Ascending aorta (tissue), 2 donors: ENCODE measurements at regions not wholly inside any gene's neighbourhood (a gene's known extent, or its start where the extent isn't known, plus 50 kb on each side); places are given as distances from the start of the nearest gene placed in this dataset.

Experiments
- DNase-seq, 2 donors: peaks; one replicate each; pipeline ENCODE4 v3.0.0-alpha.2; 2019; ENCODE audit warnings: low spot score in 2 of 2
- H3K27ac ChIP-seq, 2 donors: fragments of 200-600 bp; sonication (generic); one replicate each; pipeline ENCODE4 v1.5.1; 2016 to 2017; ENCODE audit warnings: mild to moderate bottlenecking in 1 of 2
- H3K27me3 ChIP-seq: fragments of 200-600 bp; sonication (generic); one replicate; pipeline ENCODE4 v1.5.1; 2017
- H3K36me3 ChIP-seq, 2 donors: fragments of 200-600 bp; sonication (generic); one replicate each; pipeline ENCODE4 v1.5.1; 2016
- H3K4me1 ChIP-seq, 2 donors: fragments of 200-600 bp; sonication (generic); one replicate each; pipeline ENCODE4 v1.5.1; 2016 to 2017; ENCODE audit warnings: mild to moderate bottlenecking in 1 of 2
- H3K4me3 ChIP-seq, 2 donors: fragments of 200-600 bp; sonication (generic); one replicate each; pipeline ENCODE4 v1.5.1; 2016 to 2017; ENCODE audit warnings: mild to moderate bottlenecking in 1 of 2
- H3K9me3 ChIP-seq, 2 donors: fragments of 200-600 bp; sonication (generic); one replicate each; pipeline ENCODE4 v1.5.1; 2016
- intact Hi-C: fragments of 100-400 bp; cut with DNase I; formaldehyde crosslinking; loops from one replicate; pipeline ENCODE4 v1.15.1; 2023
- TF ChIP-seq, protein P1 (sequence below), 3 experiments: fragments of 200-600 bp in 2 of 3; fragments of 450-650 bp in 1 of 3; sonication (generic) in 2 of 3; IDR thresholded peaks; one replicate each; pipeline ENCODE4 v1.5.1; 2016 to 2019; ENCODE audit warnings: antibody characterized with exemption in 3 of 3, mild to moderate bottlenecking in 1 of 3, moderate library complexity in 1 of 3

GRCh38 chr10:131733596-131733995 lies 167.2 kb upstream of the PPP2R2D start:
- H3K4me1 ChIP-seq, result no peaks in the 10 kb centered on the region
- intact Hi-C loops, result no loop called here
- DNase-seq, result no peak
- no peaks in the 10 kb centered on the region for H3K36me3 ChIP-seq
- H3K4me3 ChIP-seq, result no peak overlapping the region
- TF ChIP-seq, protein P1, sequence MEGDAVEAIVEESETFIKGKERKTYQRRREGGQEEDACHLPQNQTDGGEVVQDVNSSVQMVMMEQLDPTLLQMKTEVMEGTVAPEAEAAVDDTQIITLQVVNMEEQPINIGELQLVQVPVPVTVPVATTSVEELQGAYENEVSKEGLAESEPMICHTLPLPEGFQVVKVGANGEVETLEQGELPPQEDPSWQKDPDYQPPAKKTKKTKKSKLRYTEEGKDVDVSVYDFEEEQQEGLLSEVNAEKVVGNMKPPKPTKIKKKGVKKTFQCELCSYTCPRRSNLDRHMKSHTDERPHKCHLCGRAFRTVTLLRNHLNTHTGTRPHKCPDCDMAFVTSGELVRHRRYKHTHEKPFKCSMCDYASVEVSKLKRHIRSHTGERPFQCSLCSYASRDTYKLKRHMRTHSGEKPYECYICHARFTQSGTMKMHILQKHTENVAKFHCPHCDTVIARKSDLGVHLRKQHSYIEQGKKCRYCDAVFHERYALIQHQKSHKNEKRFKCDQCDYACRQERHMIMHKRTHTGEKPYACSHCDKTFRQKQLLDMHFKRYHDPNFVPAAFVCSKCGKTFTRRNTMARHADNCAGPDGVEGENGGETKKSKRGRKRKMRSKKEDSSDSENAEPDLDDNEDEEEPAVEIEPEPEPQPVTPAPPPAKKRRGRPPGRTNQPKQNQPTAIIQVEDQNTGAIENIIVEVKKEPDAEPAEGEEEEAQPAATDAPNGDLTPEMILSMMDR (IDR thresholded peaks at IDR 0.05), result no peak
- no peak overlapping the region for H3K27ac ChIP-seq
- no peaks in the 10 kb centered on the region for H3K27me3 ChIP-seq
- H3K9me3 ChIP-seq, result no peaks in the 10 kb centered on the region

GRCh38 chr10:131735577-131735976 lies 165.2 kb upstream of the PPP2R2D start:
- Histone ChIP-seq H3K36me3 (no peaks in the 10 kb centered on the region), H3K27me3 (no peaks in the 10 kb centered on the region), H3K27ac (no peak overlapping the region), H3K4me3 (no peak overlapping the region), H3K4me1 (no peaks in the 10 kb centered on the region), H3K9me3 (no peaks in the 10 kb centered on the region)
- DNase-seq, result peak in 1 of 2 donors; percentile 38
- TF ChIP-seq, protein P1 (IDR thresholded peaks at IDR 0.05), result no peak
- intact Hi-C loops, result no loop called here

GRCh38 chr10:131736321-131736980 lies 164.4 kb upstream of the PPP2R2D start:
- intact Hi-C loops, result no loop called here
- no peaks in the 10 kb centered on the region for H3K4me1 ChIP-seq
- H3K27ac ChIP-seq, result no peak overlapping the region
- TF ChIP-seq, protein P1 (IDR thresholded peaks at IDR 0.05), result no peak
- no peak overlapping the region for H3K4me3 ChIP-seq
- H3K27me3 ChIP-seq, result no peaks in the 10 kb centered on the region
- DNase-seq, result no peak
- H3K9me3 ChIP-seq, result no peaks in the 10 kb centered on the region
- H3K36me3 ChIP-seq, result no peaks in the 10 kb centered on the region

DNA sequence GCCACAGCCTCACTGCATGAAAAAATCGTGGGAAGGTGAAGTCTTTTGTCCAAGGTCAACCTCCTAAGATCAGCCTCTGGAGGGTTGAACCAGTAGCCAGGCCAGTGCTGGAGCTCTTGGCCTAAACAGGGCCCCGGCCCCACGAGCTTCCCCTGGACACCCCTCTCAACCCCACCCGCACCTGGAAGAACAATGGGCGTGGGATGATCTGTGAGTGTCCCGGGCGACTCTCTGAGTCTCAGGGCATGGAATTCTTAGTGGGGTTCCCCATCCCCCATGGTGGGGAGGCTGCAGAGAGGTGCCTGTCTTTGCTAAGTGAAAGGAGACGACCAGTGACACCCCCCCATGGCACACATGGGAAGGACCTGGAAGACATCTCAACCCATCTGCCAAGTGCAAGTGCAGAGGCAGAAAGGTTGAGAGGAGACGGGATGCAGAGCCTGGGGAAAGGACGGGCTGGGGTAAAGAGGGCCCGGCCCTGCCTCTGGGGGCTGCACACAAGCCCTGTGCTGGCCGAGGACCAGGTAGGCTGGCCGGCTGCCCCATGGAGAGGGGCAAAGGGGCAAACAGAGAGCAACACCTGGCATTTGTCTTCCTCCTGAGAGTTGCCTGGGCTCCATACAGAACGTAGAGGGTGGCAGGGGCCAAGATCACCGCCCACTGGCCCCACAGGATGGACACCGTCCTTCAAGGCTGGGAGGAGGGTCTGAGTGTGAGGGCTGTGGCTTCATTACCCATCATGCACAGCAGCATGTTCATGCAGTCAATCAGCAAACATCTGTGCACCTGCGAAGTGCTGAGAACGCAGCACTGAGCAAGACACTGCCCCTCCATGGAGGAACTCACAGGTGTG lies 163.0 kb upstream of the PPP2R2D start:
- Histone ChIP-seq H3K27ac (no peak overlapping the region), H3K9me3 (no peaks in the 10 kb centered on the region), H3K4me1 (no peaks in the 10 kb centered on the region), H3K4me3 (no peak overlapping the region), H3K27me3 (no peaks in the 10 kb centered on the region), H3K36me3 (no peaks in the 10 kb centered on the region)
- intact Hi-C loops, result no loop called here
- DNase-seq, result peak in 1 of 2 donors; percentile 51
- TF ChIP-seq, protein P1 (IDR thresholded peaks at IDR 0.05), result no peak

- H3K9me3 ChIP-seq, result no peaks in the 10 kb centered on the region
- intact Hi-C loops, result no loop called here
- H3K27ac ChIP-seq, result no peak overlapping the region
- H3K27me3 ChIP-seq, result no peaks in the 10 kb centered on the region
- no peaks in the 10 kb centered on the region for H3K36me3 ChIP-seq
- TF ChIP-seq, protein P1 (IDR thresholded peaks at IDR 0.05), result no peak
- DNase-seq, result no peak
- H3K4me1 ChIP-seq, result no peaks in the 10 kb centered on the region
- H3K4me3 ChIP-seq, result no peak overlapping the region
Measured at GRCh38 chr10:131738396-131738735, 162.4 kb upstream of the PPP2R2D start.
